ENCODE measurements at regions not wholly inside any gene's neighbourhood (a gene's known extent, or its start where the extent isn't known, plus 50 kb on each side); places are given as distances from the start of the nearest gene placed in this dataset.

DNA sequence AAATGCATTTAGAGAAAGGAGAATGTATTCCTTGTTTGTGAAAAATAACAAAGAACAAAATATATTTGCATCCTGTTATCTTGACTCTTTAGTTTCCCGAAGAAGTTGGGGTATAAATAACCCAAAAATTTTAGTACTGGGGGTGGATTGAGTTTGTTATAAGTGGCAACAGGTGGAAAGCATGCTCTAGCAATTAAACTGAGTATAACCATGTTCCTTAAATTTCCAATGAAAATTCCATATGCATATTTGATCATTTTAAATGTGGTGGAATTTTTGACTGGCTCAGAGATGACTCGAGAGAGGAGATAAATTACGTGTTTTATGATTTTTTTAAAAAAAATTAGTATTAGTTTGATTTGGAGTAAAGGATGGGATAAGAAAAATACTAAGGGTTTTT is 348.9 kb downstream of the TGFB2 start:
- TF ChIP-seq POLR2A (IDR thresholded peaks at IDR 0.05; ENCODE audit: low read depth, low read length) (no peak), TAF1 (IDR thresholded peaks at IDR 0.05; ENCODE audit: low read depth, low read length) (no peak), POLR2AphosphoS5 (IDR thresholded peaks at IDR 0.05; ENCODE audit: low read depth, low read length) (no peak), SPI1 (IDR thresholded peaks at IDR 0.05; ENCODE audit: low read depth, low read length) (no peak)
